ENCODE measurements at regions not wholly inside any gene's neighbourhood (a gene's known extent, or its start where the extent isn't known, plus 50 kb on each side); places are given as distances from the start of the nearest gene placed in this dataset.

- no peaks in the 10 kb centered on the region for H3K4me1 Mint-ChIP-seq
- no peaks in the 10 kb centered on the region; the same call in 1 of the 3 replicates for H3K9me3 Mint-ChIP-seq
- TF ChIP-seq EZH2phosphoT487 (IDR thresholded peaks at IDR 0.05; ENCODE audit: unreplicated experiment), result no peak
- no peak for TF ChIP-seq EZH2 (IDR thresholded peaks at IDR 0.05; ENCODE audit: low read depth, unreplicated experiment)
- TF ChIP-seq POLR2AphosphoS5 (IDR thresholded peaks at IDR 0.05; ENCODE audit: low read depth), result no peak
- TF ChIP-seq NANOG (IDR thresholded peaks at IDR 0.05; ENCODE audit: borderline replicate concordance), result no peak
- TF ChIP-seq CREB1 (CRISPR knock-in tag; IDR thresholded peaks at IDR 0.05; ENCODE audit: low read depth), result no peak
- TF ChIP-seq JUNB (IDR thresholded peaks at IDR 0.05; ENCODE audit: unreplicated experiment), result no peak
- no peak for TF ChIP-seq ETS1 (IDR thresholded peaks at IDR 0.05)
- TF ChIP-seq STAT1 (IDR thresholded peaks at IDR 0.05; ENCODE audit: unreplicated experiment), result no peak
- TF ChIP-seq ZNF114 (CRISPR knock-in tag; IDR thresholded peaks at IDR 0.05), result no peak
- TF ChIP-seq ZNF462 (CRISPR knock-in tag; IDR thresholded peaks at IDR 0.05), result no peak
- TF ChIP-seq CTCF (conservative IDR thresholded peaks at IDR 0.05; ENCODE audit: low read depth in 2 of 2), result no peak
- TF ChIP-seq REST (IDR thresholded peaks at IDR 0.05; ENCODE audit: unreplicated experiment), result no peak
- TF ChIP-seq ZNF331 (CRISPR knock-in tag; IDR thresholded peaks at IDR 0.05; ENCODE audit: low read depth), result no peak
- no peaks in the 10 kb centered on the region for H3K4me1 ChIP-seq (ENCODE audit: insufficient read depth)
- H3K27me3 ChIP-seq (ENCODE audit: insufficient read depth), result no peaks in the 10 kb centered on the region
- no peak overlapping the region for H3K4me3 ChIP-seq
- no peak overlapping the region for H3K4me3 Mint-ChIP-seq
- no peaks in the 10 kb centered on the region for H3K9me2 ChIP-seq (ENCODE audit: insufficient read depth)
- no peak overlapping the region for H3K27ac Mint-ChIP-seq
- H3K79me2 ChIP-seq (replicated peaks; ENCODE audit: insufficient read depth), result no peaks in the 10 kb centered on the region
- no peaks in the 10 kb centered on the region for H3K36me3 Mint-ChIP-seq (ENCODE audit: low read depth)
- H3K27ac ChIP-seq (ENCODE audit: low read depth), result no peak overlapping the region
- no peak for DNase-seq (ENCODE audit: low spot score)
- H4K20me1 ChIP-seq (replicated peaks; ENCODE audit: insufficient read depth), result no peaks in the 10 kb centered on the region
- H2AFZ ChIP-seq, result no peak overlapping the region
- H3F3A ChIP-seq (replicated peaks; ENCODE audit: low read depth), result no peaks in the 10 kb centered on the region
- no peak overlapping the region for H3K4me2 ChIP-seq
- ATAC-seq, result no peak
- H3K36me3 ChIP-seq (ENCODE audit: insufficient read depth), result no peaks in the 10 kb centered on the region
- peaks cover 7% of the 10 kb centered on the region for H3K27me3 Mint-ChIP-seq (ENCODE audit: insufficient read depth, low read depth, poor library complexity)
These were observed 213.2 kb downstream of the LY86 start for GRCh38 chr6:6801635-6802218.
